Mesenchymal stem cell (in vitro differentiated cells and primary cell): ENCODE measurements at regions not wholly inside any gene's neighbourhood (a gene's known extent, or its start where the extent isn't known, plus 50 kb on each side); places are given as distances from the start of the nearest gene placed in this dataset.
A peak's percentile ranks its signal among the peaks of the same experiment; 100 is the strongest.

Experiments
- DNase-seq: peaks from one replicate; pipeline ENCODE4 v3.0.0-alpha.2; 2013
- H2AFZ ChIP-seq: one replicate; pipeline ENCODE4 v1.6.1; 2013; ENCODE audit warnings: low read depth, mild to moderate bottlenecking, control low read depth, inconsistent platforms, low read length, moderate library complexity
- H2AK5ac ChIP-seq: 2 replicates; pipeline ENCODE4 v1.6.1; 2013; ENCODE audit warnings: low read length, moderate library complexity, mild to moderate bottlenecking, inconsistent platforms; ENCODE audit not compliant: severe bottlenecking
- H2BK120ac ChIP-seq: one replicate; pipeline ENCODE4 v1.6.1; 2013; ENCODE audit warnings: low read depth, mild to moderate bottlenecking, inconsistent platforms, low read length, moderate library complexity
- H2BK12ac ChIP-seq, 2 experiments: one replicate each; pipeline ENCODE4 v1.6.1; 2013; ENCODE audit warnings: inconsistent platforms in 2 of 2, low read length in 2 of 2, mild to moderate bottlenecking in 2 of 2, moderate library complexity in 2 of 2, control low read depth in 1 of 2
- H2BK15ac ChIP-seq: one replicate; pipeline ENCODE4 v1.6.1; 2013; ENCODE audit warnings: mild to moderate bottlenecking, low read depth, inconsistent platforms; ENCODE audit not compliant: poor library complexity, severe bottlenecking
- H2BK5ac ChIP-seq: 2 replicates; pipeline ENCODE4 v1.6.1; 2013; ENCODE audit warnings: low read depth, mild to moderate bottlenecking, low read length, control low read depth, inconsistent platforms; ENCODE audit not compliant: poor library complexity, severe bottlenecking
- H3K14ac ChIP-seq, 2 experiments: one replicate each; pipeline ENCODE4 v1.6.1; 2013; ENCODE audit warnings: inconsistent platforms in 2 of 2, low read length in 2 of 2, control low read depth in 1 of 2, mild to moderate bottlenecking in 1 of 2, moderate library complexity in 1 of 2
- H3K18ac ChIP-seq, 2 experiments: one replicate each; pipeline ENCODE4 v1.6.1; 2013; ENCODE audit warnings: inconsistent platforms in 2 of 2, low read length in 2 of 2, control low read depth in 1 of 2, low read depth in 1 of 2, mild to moderate bottlenecking in 1 of 2
- H3K23ac ChIP-seq, 2 experiments: one replicate each; pipeline ENCODE4 v1.6.1; 2013; ENCODE audit warnings: inconsistent platforms in 2 of 2, low read length in 2 of 2, mild to moderate bottlenecking in 2 of 2, moderate library complexity in 2 of 2, control low read depth in 1 of 2
- H3K27ac ChIP-seq: 2 replicates; pipeline ENCODE4 v1.5.1; 2013; ENCODE audit warnings: mild to moderate bottlenecking, moderate library complexity, low read length, control low read depth, inconsistent platforms; ENCODE audit not compliant: poor library complexity, severe bottlenecking
- H3K27me3 ChIP-seq, 2 experiments: 2 replicates each; pipeline versions ENCODE4 v1.6.1 to v1.7.0; 2013; ENCODE audit warnings: low read length in 2 of 2, mild to moderate bottlenecking in 2 of 2, moderate library complexity in 2 of 2, control low read depth in 1 of 2, inconsistent platforms in 1 of 2; ENCODE audit not compliant: control insufficient read depth in 1 of 2, insufficient read depth in 1 of 2
- H3K36me3 ChIP-seq, 2 experiments: 2 replicates each; pipeline versions ENCODE4 v1.6.1 to v1.7.0; 2013; ENCODE audit warnings: low read length in 2 of 2, control low read depth in 1 of 2, inconsistent platforms in 1 of 2, low read depth in 1 of 2, mild to moderate bottlenecking in 1 of 2; ENCODE audit not compliant: insufficient read depth in 2 of 2, control insufficient read depth in 1 of 2
- H3K4ac ChIP-seq, 2 experiments: one replicate each; pipeline ENCODE4 v1.6.1; 2013; ENCODE audit warnings: inconsistent platforms in 2 of 2, low read length in 2 of 2, mild to moderate bottlenecking in 2 of 2, moderate library complexity in 2 of 2, control low read depth in 1 of 2, low read depth in 1 of 2
- H3K4me1 ChIP-seq: 2 replicates; pipeline ENCODE4 v1.6.1; 2013; ENCODE audit warnings: low read depth, low read length, control low read depth; ENCODE audit not compliant: control insufficient read depth, insufficient read depth
- H3K4me2 ChIP-seq: 2 replicates; pipeline ENCODE4 v1.6.1; 2013; ENCODE audit warnings: low read length, mild to moderate bottlenecking, inconsistent platforms; ENCODE audit not compliant: poor library complexity, severe bottlenecking
- H3K4me3 ChIP-seq, 2 experiments: 2 replicates each; pipeline versions ENCODE4 v1.5.1 to v1.7.0; 2013; ENCODE audit warnings: low read length in 2 of 2, mild to moderate bottlenecking in 2 of 2, control low read depth in 1 of 2, low read depth in 1 of 2; ENCODE audit not compliant: insufficient read depth in 1 of 2
- H3K79me1 ChIP-seq: replicated peaks from 2 replicates; pipeline ENCODE4 v1.6.1; 2013; ENCODE audit warnings: mild to moderate bottlenecking, control low read depth, low read length, inconsistent platforms; ENCODE audit not compliant: poor library complexity, severe bottlenecking
- H3K9ac ChIP-seq: 2 replicates; pipeline ENCODE4 v1.7.0; 2013; ENCODE audit warnings: mild to moderate bottlenecking, low read length, moderate library complexity
- H3K9me3 ChIP-seq: 2 replicates; pipeline ENCODE4 v1.7.0; 2013; ENCODE audit warnings: mild to moderate bottlenecking, low read length; ENCODE audit not compliant: control insufficient read depth
- H4K8ac ChIP-seq: one replicate; pipeline ENCODE4 v1.6.1; 2013; ENCODE audit warnings: inconsistent platforms, mild to moderate bottlenecking, low read length, moderate library complexity
- H4K91ac ChIP-seq: one replicate; pipeline ENCODE4 v1.6.1; 2013; ENCODE audit warnings: mild to moderate bottlenecking, low read length, inconsistent platforms
- WGBS: methylation state at CpG from one replicate; pipeline ENCODE4 v1.1.7; 2013; ENCODE audit warnings: mixed read lengths; 5-methylcytosine and 5-hydroxymethylcytosine counted together

- Histone ChIP-seq H2AFZ (no peak overlapping the region), H4K91ac (no peak overlapping the region), H3K36me3 (no peaks in the 10 kb centered on the region), H2BK5ac (no peak overlapping the region), H3K4me3 (no peak overlapping the region), H3K79me1 (no peaks in the 10 kb centered on the region), H3K18ac (no peak overlapping the region), H2AK5ac (no peak overlapping the region), H3K23ac (no peak overlapping the region), H2BK15ac (no peak overlapping the region), H3K4me1 (no peaks in the 10 kb centered on the region), H3K27me3 (no peaks in the 10 kb centered on the region), H3K9ac (no peak overlapping the region), H4K8ac (no peak overlapping the region), H3K14ac (no peak overlapping the region), H2BK12ac (no peak overlapping the region), H3K27ac (no peak overlapping the region), H3K9me3 (no peaks in the 10 kb centered on the region), H3K4me2 (no peak overlapping the region), H2BK120ac (no peak overlapping the region), H3K4ac (no peak overlapping the region)
- WGBS = 91% methylated on average over 4 of the region's 5 CpGs
- DNase-seq = no peak
These were observed 125.9 kb upstream of the LOC128125822 start for GRCh38 chr6:63446405-63446804.

GRCh38 chr6:63447134-63447533 is 125.1 kb upstream of the LOC128125822 start:
- H3K23ac ChIP-seq = no peak overlapping the region
- no peak overlapping the region for H3K4me3 ChIP-seq
- no peak overlapping the region for H2BK120ac ChIP-seq
- no peaks in the 10 kb centered on the region for H3K27me3 ChIP-seq
- no peak overlapping the region for H3K9ac ChIP-seq
- no peak overlapping the region for H3K18ac ChIP-seq
- H3K9me3 ChIP-seq = no peaks in the 10 kb centered on the region
- H4K91ac ChIP-seq = no peak overlapping the region
- no peak overlapping the region for H3K14ac ChIP-seq
- H2AFZ ChIP-seq = no peak overlapping the region
- no peak overlapping the region for H2BK12ac ChIP-seq
- H3K4me2 ChIP-seq = no peak overlapping the region
- no peaks in the 10 kb centered on the region for H3K79me1 ChIP-seq
- peak; percentile 29 for DNase-seq
- no peak overlapping the region for H2BK5ac ChIP-seq
- no peak overlapping the region for H3K4ac ChIP-seq
- no peak overlapping the region for H2AK5ac ChIP-seq
- no peaks in the 10 kb centered on the region for H3K36me3 ChIP-seq
- 10% methylated on average over 1 of the region's 1 CpG for WGBS
- H3K27ac ChIP-seq = no peak overlapping the region
- no peaks in the 10 kb centered on the region for H3K4me1 ChIP-seq
- no peak overlapping the region for H4K8ac ChIP-seq
- H2BK15ac ChIP-seq = no peak overlapping the region

GRCh38 chr6:63448229-63448628 is 124.1 kb upstream of the LOC128125822 start:
- Histone ChIP-seq H3K4me2 (no peak overlapping the region), H3K23ac (no peak overlapping the region), H2AK5ac (no peak overlapping the region), H3K4me1 (no peaks in the 10 kb centered on the region), H2BK15ac (no peak overlapping the region), H2BK12ac (no peak overlapping the region), H3K9me3 (no peaks in the 10 kb centered on the region), H2BK120ac (no peak overlapping the region), H2BK5ac (no peak overlapping the region), H4K8ac (no peak overlapping the region), H3K4ac (no peak overlapping the region), H3K27me3 (no peaks in the 10 kb centered on the region), H3K9ac (no peak overlapping the region), H3K79me1 (no peaks in the 10 kb centered on the region), H3K36me3 (no peaks in the 10 kb centered on the region), H3K14ac (no peak overlapping the region), H2AFZ (no peak overlapping the region), H4K91ac (no peak overlapping the region), H3K4me3 (no peak overlapping the region), H3K27ac (no peak overlapping the region), H3K18ac (no peak overlapping the region)
- DNase-seq = peak; percentile 27
- 57% methylated on average over 1 of the region's 5 CpGs for WGBS

GRCh38 chr6:63449714-63450113 is 122.6 kb upstream of the LOC128125822 start:
- Histone ChIP-seq H4K91ac (no peak overlapping the region), H3K14ac (no peak overlapping the region), H2BK12ac (no peak overlapping the region), H3K4me1 (no peaks in the 10 kb centered on the region), H3K4me3 (no peak overlapping the region), H2BK5ac (no peak overlapping the region), H3K4me2 (no peak overlapping the region), H3K9ac (no peak overlapping the region), H3K4ac (no peak overlapping the region), H3K9me3 (no peaks in the 10 kb centered on the region), H3K18ac (no peak overlapping the region), H2AK5ac (no peak overlapping the region), H3K27me3 (no peaks in the 10 kb centered on the region), H3K36me3 (no peaks in the 10 kb centered on the region), H2BK15ac (no peak overlapping the region), H3K27ac (no peak overlapping the region), H2AFZ (no peak overlapping the region), H4K8ac (no peak overlapping the region), H3K23ac (no peak overlapping the region), H3K79me1 (no peaks in the 10 kb centered on the region), H2BK120ac (no peak overlapping the region)
- peak; percentile 5 for DNase-seq
- 100% methylated on average over 1 of the region's 2 CpGs for WGBS
